ENCODE measurements at regions not wholly inside any gene's neighbourhood (a gene's known extent, or its start where the extent isn't known, plus 50 kb on each side); places are given as distances from the start of the nearest gene placed in this dataset.

GRCh38 chr11:133697603-133698180, 147.6 kb downstream of the SPATA19 start:
- no peaks in the 10 kb centered on the region for H3K9me3 ChIP-seq (replicated peaks; ENCODE audit: control insufficient read depth, low read depth, low read length)
- peaks cover 4% of the 10 kb centered on the region for H3K27me3 ChIP-seq (ENCODE audit: control insufficient read depth, insufficient read depth, low read length)
- H3K4me3 ChIP-seq (ENCODE audit: low read length) = no peak overlapping the region
- H3K27ac ChIP-seq (ENCODE audit: low read length) = no peak overlapping the region
- peaks cover 5% of the 10 kb centered on the region for H3K4me1 ChIP-seq (ENCODE audit: control insufficient read depth, insufficient read depth, low read length)
- H3K36me3 ChIP-seq (ENCODE audit: control insufficient read depth, insufficient read depth, low read length) = no peaks in the 10 kb centered on the region
- WGBS (ENCODE audit: insufficient coverage) = 69% methylated on average over 2 of the region's 4 CpGs
- no peak for DNase-seq

GRCh38 chr11:133697161-133697560, 148.2 kb downstream of the SPATA19 start:
- Histone ChIP-seq H3K4me1 (ENCODE audit: control insufficient read depth, insufficient read depth, low read length) (peaks cover 5% of the 10 kb centered on the region), H3K9me3 (replicated peaks; ENCODE audit: control insufficient read depth, low read depth, low read length) (no peaks in the 10 kb centered on the region), H3K36me3 (ENCODE audit: control insufficient read depth, insufficient read depth, low read length) (no peaks in the 10 kb centered on the region), H3K27ac (ENCODE audit: low read length) (no peak overlapping the region), H3K4me3 (ENCODE audit: low read length) (no peak overlapping the region), H3K27me3 (ENCODE audit: control insufficient read depth, insufficient read depth, low read length) (peaks cover 4% of the 10 kb centered on the region)
- WGBS (ENCODE audit: insufficient coverage) = no CpG with 5 or more reads among the region's 5 CpGs
- DNase-seq = peak; percentile 75

- 60% methylated on average over 1 of the region's 2 CpGs for WGBS (ENCODE audit: insufficient coverage)
- H3K27me3 ChIP-seq (ENCODE audit: control insufficient read depth, insufficient read depth, low read length) = peaks cover 2% of the 10 kb centered on the region
Measured at GRCh38 chr11:133695387-133695786, 149.9 kb downstream of the SPATA19 start.

GRCh38 chr11:133694701-133695100, 150.6 kb downstream of the SPATA19 start:
- Histone ChIP-seq H3K4me3 (ENCODE audit: low read length) (no peak overlapping the region), H3K27ac (ENCODE audit: low read length) (no peak overlapping the region), H3K36me3 (ENCODE audit: control insufficient read depth, insufficient read depth, low read length) (no peaks in the 10 kb centered on the region), H3K4me1 (ENCODE audit: control insufficient read depth, insufficient read depth, low read length) (peaks cover 5% of the 10 kb centered on the region), H3K9me3 (replicated peaks; ENCODE audit: control insufficient read depth, low read depth, low read length) (no peaks in the 10 kb centered on the region), H3K27me3 (ENCODE audit: control insufficient read depth, insufficient read depth, low read length) (peaks cover 2% of the 10 kb centered on the region)
- no peak for DNase-seq
- WGBS (ENCODE audit: insufficient coverage) = 79% methylated on average over 3 of the region's 3 CpGs

More at GRCh38 chr11:133695387-133695786, 149.9 kb downstream of the SPATA19 start:
- Histone ChIP-seq H3K9me3 (replicated peaks; ENCODE audit: control insufficient read depth, low read depth, low read length) (no peaks in the 10 kb centered on the region), H3K4me3 (ENCODE audit: low read length) (no peak overlapping the region), H3K4me1 (ENCODE audit: control insufficient read depth, insufficient read depth, low read length) (peaks cover 5% of the 10 kb centered on the region), H3K36me3 (ENCODE audit: control insufficient read depth, insufficient read depth, low read length) (no peaks in the 10 kb centered on the region), H3K27ac (ENCODE audit: low read length) (no peak overlapping the region)
- DNase-seq = no peak

- DNase-seq = no peak
- WGBS (ENCODE audit: insufficient coverage) = 93% methylated on average over 7 of the region's 9 CpGs
- Histone ChIP-seq H3K4me3 (ENCODE audit: low read length) (no peak overlapping the region), H3K27me3 (ENCODE audit: control insufficient read depth, insufficient read depth, low read length) (no peaks in the 10 kb centered on the region), H3K36me3 (ENCODE audit: control insufficient read depth, insufficient read depth, low read length) (no peaks in the 10 kb centered on the region), H3K27ac (ENCODE audit: low read length) (no peak overlapping the region), H3K9me3 (replicated peaks; ENCODE audit: control insufficient read depth, low read depth, low read length) (no peaks in the 10 kb centered on the region), H3K4me1 (ENCODE audit: control insufficient read depth, insufficient read depth, low read length) (peaks cover 5% of the 10 kb centered on the region)
Measured at GRCh38 chr11:133693110-133693509, 152.2 kb downstream of the SPATA19 start.

- no peak overlapping the region for H3K27ac ChIP-seq (ENCODE audit: low read length)
- WGBS (ENCODE audit: insufficient coverage) = 58% methylated on average over 6 of the region's 8 CpGs
Measured at GRCh38 chr11:133692126-133692934, 153.0 kb downstream of the SPATA19 start.

GRCh38 chr11:133687781-133688180, 155.5 kb upstream of the OPCML start:
- Histone ChIP-seq H3K4me3 (ENCODE audit: low read length) (no peak overlapping the region), H3K27ac (ENCODE audit: low read length) (no peak overlapping the region), H3K4me1 (ENCODE audit: control insufficient read depth, insufficient read depth, low read length) (no peaks in the 10 kb centered on the region), H3K27me3 (ENCODE audit: control insufficient read depth, insufficient read depth, low read length) (no peaks in the 10 kb centered on the region), H3K9me3 (replicated peaks; ENCODE audit: control insufficient read depth, low read depth, low read length) (no peaks in the 10 kb centered on the region), H3K36me3 (ENCODE audit: control insufficient read depth, insufficient read depth, low read length) (no peaks in the 10 kb centered on the region)
- DNase-seq = no peak
- 75% methylated on average over 3 of the region's 5 CpGs for WGBS (ENCODE audit: insufficient coverage)

More at GRCh38 chr11:133692126-133692934, 153.0 kb downstream of the SPATA19 start:
- H3K4me1 ChIP-seq (ENCODE audit: control insufficient read depth, insufficient read depth, low read length) = no peaks in the 10 kb centered on the region
- H3K4me3 ChIP-seq (ENCODE audit: low read length) = no peak overlapping the region
- no peaks in the 10 kb centered on the region for H3K36me3 ChIP-seq (ENCODE audit: control insufficient read depth, insufficient read depth, low read length)
- no peaks in the 10 kb centered on the region for H3K9me3 ChIP-seq (replicated peaks; ENCODE audit: control insufficient read depth, low read depth, low read length)
- no peak for DNase-seq
- H3K27me3 ChIP-seq (ENCODE audit: control insufficient read depth, insufficient read depth, low read length) = no peaks in the 10 kb centered on the region

GRCh38 chr11:133681901-133682300, 149.6 kb upstream of the OPCML start:
- Histone ChIP-seq H3K27ac (ENCODE audit: low read length) (no peak overlapping the region), H3K9me3 (replicated peaks; ENCODE audit: control insufficient read depth, low read depth, low read length) (no peaks in the 10 kb centered on the region), H3K4me3 (ENCODE audit: low read length) (no peak overlapping the region), H3K36me3 (ENCODE audit: control insufficient read depth, insufficient read depth, low read length) (no peaks in the 10 kb centered on the region), H3K27me3 (ENCODE audit: control insufficient read depth, insufficient read depth, low read length) (peaks cover 25% of the 10 kb centered on the region), H3K4me1 (ENCODE audit: control insufficient read depth, insufficient read depth, low read length) (peaks cover 4% of the 10 kb centered on the region)
- WGBS (ENCODE audit: insufficient coverage) = 0% methylated on average over 3 of the region's 6 CpGs
- DNase-seq = peak; percentile 12

GRCh38 chr11:133679896-133680295, 147.6 kb upstream of the OPCML start:
- Histone ChIP-seq H3K4me1 (ENCODE audit: control insufficient read depth, insufficient read depth, low read length) (peaks cover 4% of the 10 kb centered on the region), H3K36me3 (ENCODE audit: control insufficient read depth, insufficient read depth, low read length) (no peaks in the 10 kb centered on the region), H3K9me3 (replicated peaks; ENCODE audit: control insufficient read depth, low read depth, low read length) (no peaks in the 10 kb centered on the region), H3K27me3 (ENCODE audit: control insufficient read depth, insufficient read depth, low read length) (peaks cover 25% of the 10 kb centered on the region), H3K4me3 (ENCODE audit: low read length) (no peak overlapping the region), H3K27ac (ENCODE audit: low read length) (no peak overlapping the region)
- WGBS (ENCODE audit: insufficient coverage) = 79% methylated on average over 3 of the region's 5 CpGs
- no peak for DNase-seq

GRCh38 chr11:133678191-133678590, 145.9 kb upstream of the OPCML start:
- H3K27ac ChIP-seq (ENCODE audit: low read length) = no peak overlapping the region
- no peak overlapping the region for H3K4me3 ChIP-seq (ENCODE audit: low read length)
- H3K4me1 ChIP-seq (ENCODE audit: control insufficient read depth, insufficient read depth, low read length) = peaks cover 4% of the 10 kb centered on the region
- WGBS (ENCODE audit: insufficient coverage) = 40% methylated on average over 1 of the region's 2 CpGs
- no peak for DNase-seq
- no peaks in the 10 kb centered on the region for H3K36me3 ChIP-seq (ENCODE audit: control insufficient read depth, insufficient read depth, low read length)
- H3K27me3 ChIP-seq (ENCODE audit: control insufficient read depth, insufficient read depth, low read length) = peaks cover 25% of the 10 kb centered on the region
- no peaks in the 10 kb centered on the region for H3K9me3 ChIP-seq (replicated peaks; ENCODE audit: control insufficient read depth, low read depth, low read length)

All from muscle of leg (tissue), 3 donors.